ENCODE measurements at regions not wholly inside any gene's neighbourhood (a gene's known extent, or its start where the extent isn't known, plus 50 kb on each side); places are given as distances from the start of the nearest gene placed in this dataset.

DNA sequence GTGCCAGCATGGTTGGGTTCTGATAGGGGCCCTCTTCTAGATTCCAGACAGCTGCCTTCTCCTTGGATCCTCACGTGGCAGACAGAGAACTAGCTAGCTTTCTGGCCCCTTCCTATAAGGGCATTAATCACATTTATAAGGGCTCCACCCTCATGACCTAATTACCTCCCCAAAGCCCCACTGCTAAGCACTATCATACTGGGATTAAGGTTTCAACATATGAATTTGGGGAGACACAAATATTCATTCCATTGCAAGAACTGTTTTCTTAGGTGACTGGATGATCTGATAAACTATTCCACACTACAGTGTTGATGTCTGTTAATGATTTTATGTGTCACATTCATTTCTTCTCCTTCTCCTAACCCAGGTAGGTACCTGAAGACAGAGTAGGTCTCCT, 135.8 kb upstream of the COL21A1 start:
- TF ChIP-seq, protein P1, sequence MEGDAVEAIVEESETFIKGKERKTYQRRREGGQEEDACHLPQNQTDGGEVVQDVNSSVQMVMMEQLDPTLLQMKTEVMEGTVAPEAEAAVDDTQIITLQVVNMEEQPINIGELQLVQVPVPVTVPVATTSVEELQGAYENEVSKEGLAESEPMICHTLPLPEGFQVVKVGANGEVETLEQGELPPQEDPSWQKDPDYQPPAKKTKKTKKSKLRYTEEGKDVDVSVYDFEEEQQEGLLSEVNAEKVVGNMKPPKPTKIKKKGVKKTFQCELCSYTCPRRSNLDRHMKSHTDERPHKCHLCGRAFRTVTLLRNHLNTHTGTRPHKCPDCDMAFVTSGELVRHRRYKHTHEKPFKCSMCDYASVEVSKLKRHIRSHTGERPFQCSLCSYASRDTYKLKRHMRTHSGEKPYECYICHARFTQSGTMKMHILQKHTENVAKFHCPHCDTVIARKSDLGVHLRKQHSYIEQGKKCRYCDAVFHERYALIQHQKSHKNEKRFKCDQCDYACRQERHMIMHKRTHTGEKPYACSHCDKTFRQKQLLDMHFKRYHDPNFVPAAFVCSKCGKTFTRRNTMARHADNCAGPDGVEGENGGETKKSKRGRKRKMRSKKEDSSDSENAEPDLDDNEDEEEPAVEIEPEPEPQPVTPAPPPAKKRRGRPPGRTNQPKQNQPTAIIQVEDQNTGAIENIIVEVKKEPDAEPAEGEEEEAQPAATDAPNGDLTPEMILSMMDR (conservative IDR thresholded peaks at IDR 0.05; ENCODE audit: low read depth, low read length): no peak
- TF ChIP-seq EZH2 (IDR thresholded peaks at IDR 0.05; ENCODE audit: borderline replicate concordance, low read depth, low read length, poor library complexity, severe bottlenecking): no peak

All from A673 (cell line).